Suprapubic skin (tissue), 3 donors: ENCODE measurements at regions not wholly inside any gene's neighbourhood (a gene's known extent, or its start where the extent isn't known, plus 50 kb on each side); places are given as distances from the start of the nearest gene placed in this dataset.

ENCODE experiments used
- EP300 ChIP-seq: sonication (generic); formaldehyde crosslinking; IDR thresholded peaks from one replicate; pipeline ENCODE4 v1.6.1; 2017; ENCODE audit warnings: antibody characterized with exemption
- POLR2A ChIP-seq, 2 donors: fragments of 450-650 bp; IDR thresholded peaks; one replicate each; pipeline ENCODE4 v1.6.1; 2017; ENCODE audit warnings: antibody characterized with exemption in 2 of 2, mild to moderate bottlenecking in 2 of 2, moderate library complexity in 2 of 2
- TF ChIP-seq, protein P1 (sequence below), 2 donors: fragments of 200-600 bp in 1 of 2; fragments of 450-650 bp in 1 of 2; sonication (generic) in 1 of 2; IDR thresholded peaks; one replicate each; pipeline ENCODE4 v1.5.1; 2016 to 2019; ENCODE audit warnings: antibody characterized with exemption in 2 of 2, mild to moderate bottlenecking in 1 of 2, moderate library complexity in 1 of 2

DNA sequence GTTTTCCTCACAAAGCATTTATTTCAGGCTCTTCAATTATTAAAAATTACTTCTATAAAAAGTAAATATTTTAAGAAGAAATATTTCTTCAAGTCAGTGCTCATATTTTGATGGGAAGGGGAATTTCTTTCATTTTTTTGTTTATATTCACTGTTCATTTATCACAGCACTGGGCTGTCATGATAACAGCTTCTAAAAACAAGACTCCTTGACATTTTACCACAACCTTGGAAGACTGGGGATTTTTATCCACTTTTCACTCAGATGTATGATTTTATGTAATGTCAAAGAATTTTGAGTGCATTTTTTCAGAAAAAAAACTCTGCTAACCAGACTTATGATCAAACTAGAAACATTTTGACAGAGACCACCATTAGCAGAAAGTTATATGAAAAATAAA lies 149.7 kb downstream of the PHLDA1 start:
- TF ChIP-seq, protein P1, sequence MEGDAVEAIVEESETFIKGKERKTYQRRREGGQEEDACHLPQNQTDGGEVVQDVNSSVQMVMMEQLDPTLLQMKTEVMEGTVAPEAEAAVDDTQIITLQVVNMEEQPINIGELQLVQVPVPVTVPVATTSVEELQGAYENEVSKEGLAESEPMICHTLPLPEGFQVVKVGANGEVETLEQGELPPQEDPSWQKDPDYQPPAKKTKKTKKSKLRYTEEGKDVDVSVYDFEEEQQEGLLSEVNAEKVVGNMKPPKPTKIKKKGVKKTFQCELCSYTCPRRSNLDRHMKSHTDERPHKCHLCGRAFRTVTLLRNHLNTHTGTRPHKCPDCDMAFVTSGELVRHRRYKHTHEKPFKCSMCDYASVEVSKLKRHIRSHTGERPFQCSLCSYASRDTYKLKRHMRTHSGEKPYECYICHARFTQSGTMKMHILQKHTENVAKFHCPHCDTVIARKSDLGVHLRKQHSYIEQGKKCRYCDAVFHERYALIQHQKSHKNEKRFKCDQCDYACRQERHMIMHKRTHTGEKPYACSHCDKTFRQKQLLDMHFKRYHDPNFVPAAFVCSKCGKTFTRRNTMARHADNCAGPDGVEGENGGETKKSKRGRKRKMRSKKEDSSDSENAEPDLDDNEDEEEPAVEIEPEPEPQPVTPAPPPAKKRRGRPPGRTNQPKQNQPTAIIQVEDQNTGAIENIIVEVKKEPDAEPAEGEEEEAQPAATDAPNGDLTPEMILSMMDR (IDR thresholded peaks at IDR 0.05): no peak
- no peak for TF ChIP-seq POLR2A (IDR thresholded peaks at IDR 0.05)
- no peak for TF ChIP-seq EP300
